ENCODE measurements at regions not wholly inside any gene's neighbourhood (a gene's known extent, or its start where the extent isn't known, plus 50 kb on each side); places are given as distances from the start of the nearest gene placed in this dataset.

GRCh38 chr14:54191846-54192245 is 205.0 kb upstream of the CDKN3 start:
- Histone ChIP-seq H3K23ac (ENCODE audit: insufficient read length) (no peak overlapping the region), H3K14ac (ENCODE audit: insufficient read length) (no peak overlapping the region), H4K20me1 (replicated peaks in 1 of 2; ENCODE audit: control insufficient read depth in 1 of 2, insufficient read depth in 2 of 2, low read length in 2 of 2) (no peaks in the 10 kb centered on the region), H3K4me3 (ENCODE audit: extremely low read depth in 1 of 4, insufficient read depth in 2 of 4, low read depth in 3 of 4, low read length in 4 of 4) (no peak overlapping the region), H3K9me3 (ENCODE audit: insufficient read depth in 2 of 2, low read depth in 1 of 2, low read length in 1 of 2) (no peaks in the 10 kb centered on the region), H3K79me2 (ENCODE audit: control insufficient read depth in 1 of 2, insufficient read depth in 2 of 2, low read length in 2 of 2) (no peaks in the 10 kb centered on the region), H3K4me2 (ENCODE audit: insufficient read depth in 1 of 2, low read depth in 2 of 2, low read length in 2 of 2) (no peak overlapping the region), H3K23me2 (ENCODE audit: low read depth, low read length) (no peaks in the 10 kb centered on the region), H3K36me3 (ENCODE audit: control insufficient read depth in 2 of 4, insufficient read depth in 4 of 4, low read length in 3 of 4) (no peaks in the 10 kb centered on the region), H3K27me3 (replicated peaks in 1 of 4; ENCODE audit: control insufficient read depth in 3 of 4, extremely low read depth in 1 of 4, insufficient read depth in 3 of 4, low read length in 3 of 4) (no peaks in the 10 kb centered on the region), H4K5ac (ENCODE audit: insufficient read length, low read depth, low read length) (no peak overlapping the region), H3K18ac (ENCODE audit: extremely low read depth, low read length) (no peak overlapping the region), H2BK20ac (ENCODE audit: low read length) (no peak overlapping the region), H3K9ac (replicated peaks in 1 of 4; ENCODE audit: extremely low read depth in 1 of 4, low read depth in 3 of 4, low read length in 3 of 4) (no peak overlapping the region), H2BK120ac (replicated peaks; ENCODE audit: low read depth, low read length) (no peak overlapping the region), H3K4me1 (replicated peaks in 1 of 4; ENCODE audit: control insufficient read depth in 3 of 4, insufficient read depth in 4 of 4, low read length in 3 of 4) (no peaks in the 10 kb centered on the region), H3K79me1 (ENCODE audit: low read depth, low read length) (no peaks in the 10 kb centered on the region), H3K56ac (replicated peaks; ENCODE audit: insufficient read length, low read depth, low read length) (no peak overlapping the region), H2BK12ac (ENCODE audit: low read depth, low read length) (no peak overlapping the region), H2AFZ (ENCODE audit: low read length) (no peak overlapping the region), H3K4ac (replicated peaks; ENCODE audit: insufficient read length, low read depth, low read length) (no peak overlapping the region), H2BK15ac (ENCODE audit: low read length) (no peak overlapping the region), H4K91ac (replicated peaks; ENCODE audit: insufficient read length, low read length) (no peak overlapping the region), H3K27ac (ENCODE audit: low read depth, low read length) (no peak overlapping the region), H2BK5ac (ENCODE audit: low read depth, low read length) (no peak overlapping the region), H4K8ac (ENCODE audit: extremely low read depth, insufficient read depth, low read length) (no peak overlapping the region), H2AK5ac (ENCODE audit: low read depth, low read length) (no peak overlapping the region)
- CTCF ChIA-PET (ENCODE audit: partially characterized antibody), result interaction anchor here (1.1 kb wide), 1 partner anchor 13 kb away, joined by 3 read pairs; no protein-coding TSS in a partner anchor
- no peak for FAIRE-seq
- WGBS, 2 experiments (ENCODE audit: extremely low coverage in 1 of 2, insufficient coverage in 1 of 2, insufficient read length in 1 of 2, insufficient replicate concordance in 2 of 2, low coverage in 1 of 2, low lambda C conversion rate in 2 of 2, missing lambda C conversion rate in 1 of 2), result 39% methylated on average over 2 of the region's 2 CpGs; no CpG with 5 or more reads in 1 of the 2 experiments
- POLR2A ChIA-PET (ENCODE audit: partially characterized antibody), result interaction anchor here (1.1 kb wide), 1 partner anchor 27 kb away, joined by 3 read pairs; no protein-coding TSS in a partner anchor
- no peak for TF ChIP-seq NRF1 (IDR thresholded peaks at IDR 0.05; ENCODE audit: low read depth, low read length)
- no peak for TF ChIP-seq HDAC6 (IDR thresholded peaks at IDR 0.05; ENCODE audit: low read depth, low read length)
- TF ChIP-seq BRCA1 (IDR thresholded peaks at IDR 0.05; ENCODE audit: low read depth, low read length), result no peak
- no peak for TF ChIP-seq JUN (IDR thresholded peaks at IDR 0.05; ENCODE audit: low read depth, low read length)
- no peak for TF ChIP-seq CTCF (IDR thresholded peaks at IDR 0.05; ENCODE audit: control extremely low read depth in 1 of 3, insufficient read depth in 1 of 3, low read depth in 1 of 3, low read length in 3 of 3)
- TF ChIP-seq EGR1 (IDR thresholded peaks at IDR 0.05; ENCODE audit: borderline replicate concordance, low read depth, low read length), result no peak
- TF ChIP-seq ZNF274 (IDR thresholded peaks at IDR 0.05; ENCODE audit: borderline replicate concordance, extremely low read depth, low read length), result no peak
- no peak for TF ChIP-seq TAF1 (IDR thresholded peaks at IDR 0.05; ENCODE audit: low read depth, low read length)
- DNase-seq (ENCODE audit: low read depth in 1 of 2, low spot score in 2 of 2), result no peak
